CD14-positive monocyte (primary cell): ENCODE measurements at regions not wholly inside any gene's neighbourhood (a gene's known extent, or its start where the extent isn't known, plus 50 kb on each side); places are given as distances from the start of the nearest gene placed in this dataset.
"Not testable (repeated sequence)": the region's sequence is repeated elsewhere in the genome, so short reads cannot be mapped to it uniquely, and the experiment has no call there.

Source experiments
- DNase-seq, 3 donors: peaks; one replicate each; pipeline ENCODE4 v3.0.0-alpha.2; 2011 to 2022
- H2AFZ ChIP-seq: 2 replicates; pipeline ENCODE4 v1.6.0; 2012; ENCODE audit warnings: mild to moderate bottlenecking, low read depth, low read length, inconsistent platforms; ENCODE audit not compliant: insufficient read depth, poor library complexity, severe bottlenecking
- H3K27ac ChIP-seq, 2 donors: 1 replicate in 1 of 2; 2 replicates in 1 of 2; pipeline ENCODE4 v1.5.1; 2012 to 2013; ENCODE audit warnings: low read length in 2 of 2, control low read depth in 1 of 2, inconsistent platforms in 1 of 2, low read depth in 1 of 2, mild to moderate bottlenecking in 1 of 2
- H3K27me3 ChIP-seq, 2 donors: one replicate each; pipeline versions ENCODE4 v1.6.0 to v1.6.1; 2011 to 2013; ENCODE audit warnings: low read length in 2 of 2; ENCODE audit not compliant: control insufficient read depth in 2 of 2, insufficient read depth in 2 of 2
- H3K36me3 ChIP-seq, 2 donors: replicated peaks in 1 of 2; 1 replicate in 1 of 2; 2 replicates in 1 of 2; pipeline versions ENCODE4 v1.5.1 to v1.6.1; 2012 to 2013; ENCODE audit warnings: low read length in 2 of 2, control low read depth in 1 of 2, inconsistent platforms in 1 of 2, mild to moderate bottlenecking in 1 of 2; ENCODE audit not compliant: insufficient read depth in 2 of 2, control insufficient read depth in 1 of 2
- H3K4me1 ChIP-seq, 2 donors: 1 replicate in 1 of 2; 2 replicates in 1 of 2; pipeline versions ENCODE4 v1.5.1 to v1.6.1; 2012 to 2013; ENCODE audit warnings: low read length in 2 of 2, control low read depth in 1 of 2, inconsistent platforms in 1 of 2, mild to moderate bottlenecking in 1 of 2, moderate library complexity in 1 of 2; ENCODE audit not compliant: insufficient read depth in 2 of 2, control insufficient read depth in 1 of 2
- H3K4me2 ChIP-seq: replicated peaks from 2 replicates; pipeline ENCODE3; 2012; ENCODE audit warnings: low read length, moderate library complexity, mild to moderate bottlenecking; ENCODE audit not compliant: poor library complexity, severe bottlenecking; ENCODE audit errors: extremely low read depth
- H3K4me3 ChIP-seq, 3 experiments: fragments of 200-600 bp in 1 of 3; sonication (generic) in 1 of 3; replicated peaks in 1 of 3; 1 replicate in 2 of 3; 2 replicates in 1 of 3; pipeline ENCODE4 v1.5.1; 2011 to 2013; ENCODE audit warnings: low read length in 3 of 3, mild to moderate bottlenecking in 3 of 3, control low read depth in 2 of 3, low read depth in 2 of 3, inconsistent platforms in 1 of 3, moderate library complexity in 1 of 3
- H3K79me2 ChIP-seq: 2 replicates; pipeline ENCODE4 v1.6.0; 2012; ENCODE audit warnings: mild to moderate bottlenecking, control low read depth, inconsistent platforms, low read length, moderate library complexity; ENCODE audit not compliant: insufficient read depth
- H3K9ac ChIP-seq: 2 replicates; pipeline ENCODE4 v1.6.0; 2017; ENCODE audit warnings: low read length, mild to moderate bottlenecking; ENCODE audit not compliant: insufficient read depth, poor library complexity, severe bottlenecking
- H3K9me3 ChIP-seq, 2 donors: replicated peaks in 1 of 2; 1 replicate in 1 of 2; 2 replicates in 1 of 2; pipeline versions ENCODE4 v1.5.1 to v1.6.1; 2012 to 2013; ENCODE audit warnings: low read length in 2 of 2, control low read depth in 1 of 2; ENCODE audit not compliant: control insufficient read depth in 1 of 2, insufficient read depth in 1 of 2
- H4K20me1 ChIP-seq: 2 replicates; pipeline ENCODE4 v1.6.0; 2012; ENCODE audit warnings: mild to moderate bottlenecking, low read length, control low read depth, moderate library complexity; ENCODE audit not compliant: insufficient read depth
- H3K27ac Mint-ChIP-seq, 7 donors: one replicate each; pipeline ENCODE4 v1.8.0; 2020; ENCODE audit warnings: mild to moderate bottlenecking in 7 of 7, mixed read lengths in 7 of 7, moderate library complexity in 6 of 7, inconsistent platforms in 2 of 7
- H3K27me3 Mint-ChIP-seq, 3 donors: one replicate each; pipeline ENCODE4 v1.8.0; 2021 to 2022; ENCODE audit warnings: low read depth in 3 of 3, mild to moderate bottlenecking in 3 of 3, mixed read lengths in 3 of 3, moderate library complexity in 3 of 3, inconsistent platforms in 1 of 3
- H3K36me3 Mint-ChIP-seq, 2 donors: one replicate each; pipeline ENCODE4 v1.8.0; 2020; ENCODE audit warnings: mixed read lengths in 2 of 2, inconsistent platforms in 1 of 2, mild to moderate bottlenecking in 1 of 2
- H3K4me1 Mint-ChIP-seq: one replicate; pipeline ENCODE4 v1.8.0; 2020; ENCODE audit warnings: mild to moderate bottlenecking, mixed read lengths
- H3K4me3 Mint-ChIP-seq, 2 donors: one replicate each; pipeline ENCODE4 v1.8.0; 2020; ENCODE audit warnings: mild to moderate bottlenecking in 2 of 2, mixed read lengths in 2 of 2, moderate library complexity in 1 of 2
- H3K9me3 Mint-ChIP-seq, 7 donors: one replicate each; pipeline ENCODE4 v1.8.0; 2020 to 2022; ENCODE audit warnings: mixed read lengths in 7 of 7, mild to moderate bottlenecking in 6 of 7, moderate library complexity in 6 of 7, inconsistent platforms in 2 of 7
- CTCF ChIP-seq: fragments of 200-600 bp; IDR thresholded peaks from one replicate; pipeline ENCODE4 v1.8.0; 2022; ENCODE audit warnings: antibody characterized with exemption, mild to moderate bottlenecking
- WGBS: methylation state at CpG from one replicate; pipeline ENCODE4 v1.1.5; 2013; ENCODE audit warnings: missing lambda C conversion rate; ENCODE audit not compliant: insufficient coverage; 5-methylcytosine and 5-hydroxymethylcytosine counted together
- intact Hi-C, 2 donors: fragments of 100-400 bp; cut with micrococcal nuclease; formaldehyde crosslinking; loops; one replicate each; pipeline versions ENCODE4 v1.15.0 to v1.15.1; 2023

- H3K4me1 ChIP-seq = no peaks in the 10 kb centered on the region
- no peaks in the 10 kb centered on the region for H3K36me3 Mint-ChIP-seq
- no peaks in the 10 kb centered on the region for H3K4me1 Mint-ChIP-seq
- H4K20me1 ChIP-seq = no peaks in the 10 kb centered on the region
- no peak overlapping the region for H3K27ac Mint-ChIP-seq
- H2AFZ ChIP-seq = no peak overlapping the region
- no peak overlapping the region for H3K27ac ChIP-seq
- H3K27me3 ChIP-seq = no peaks in the 10 kb centered on the region
- H3K9me3 ChIP-seq = peaks cover 0 to 13% of the 10 kb centered on the region in 2 donors
- no peak for TF ChIP-seq CTCF
- no peaks in the 10 kb centered on the region for H3K79me2 ChIP-seq
- H3K27me3 Mint-ChIP-seq = no peaks in the 10 kb centered on the region
- H3K36me3 ChIP-seq = no peaks in the 10 kb centered on the region
- DNase-seq = no peak
- no peak overlapping the region for H3K4me2 ChIP-seq
- H3K9ac ChIP-seq = no peak overlapping the region
- H3K4me3 Mint-ChIP-seq = peak overlapping the region in 1 of 2 donors; percentile 47
- peaks cover 0 to 10% (median 4%) of the 10 kb centered on the region in 7 donors for H3K9me3 Mint-ChIP-seq
- WGBS = 93% methylated on average over 5 of the region's 9 CpGs
- H3K4me3 ChIP-seq = no peak overlapping the region
- intact Hi-C loops = no loop called here
These were observed 921.8 kb upstream of the PCDH10 start for GRCh38 chr4:132227151-132227856.

DNA sequence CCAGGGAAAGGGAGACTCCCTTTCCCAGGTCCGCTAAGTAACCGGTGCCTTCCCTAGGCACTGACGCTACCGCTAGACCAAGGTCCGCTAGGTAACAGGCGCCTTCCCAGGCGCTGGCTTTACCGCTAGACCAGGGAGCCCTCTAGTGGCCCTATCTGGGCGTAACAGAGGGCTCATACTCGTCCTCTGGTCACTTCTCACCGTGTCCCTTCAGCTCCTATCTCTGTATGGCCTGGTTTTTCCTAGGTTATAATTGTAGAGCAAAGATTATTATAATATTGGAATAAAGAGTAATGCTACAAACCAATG, 921.3 kb upstream of the PCDH10 start:
- H3K27me3 Mint-ChIP-seq, H3K27ac Mint-ChIP-seq, H3K9ac ChIP-seq, H4K20me1 ChIP-seq, H3K79me2 ChIP-seq, H3K4me2 ChIP-seq, H3K4me3 ChIP-seq, H3K36me3 Mint-ChIP-seq, H2AFZ ChIP-seq, intact Hi-C loops, DNase-seq, H3K4me1 ChIP-seq, H3K4me1 Mint-ChIP-seq, H3K27me3 ChIP-seq, H3K27ac ChIP-seq, H3K36me3 ChIP-seq: not testable (repeated sequence)
- H3K9me3 ChIP-seq = peaks cover 0 to 13% of the 10 kb centered on the region in 2 donors
- WGBS = 87% methylated on average over 8 of the region's 11 CpGs
- Mint-ChIP-seq H3K9me3 (peaks cover 0 to 10% (median 4%) of the 10 kb centered on the region in 7 donors), H3K4me3 (peak overlapping the region in 1 of 2 donors; percentile 47)
